K562 (cell line): ENCODE measurements at regions not wholly inside any gene's neighbourhood (a gene's known extent, or its start where the extent isn't known, plus 50 kb on each side); places are given as distances from the start of the nearest gene placed in this dataset.

Experiments
- ATAC-seq: fragments of 200-7000 bp; cut with Tn5 transposase; 3 replicates; pipeline ENCODE4 v1.9.1; 2020; ENCODE audit warnings: moderate library complexity
- BruUV-seq: library from RNA; stranded (reverse); fragments of 400-500 nt; replicated peaks from 2 replicates; lab custom pipeline; 2021; lab: Mats Ljungman, UMichigan
- CTCF ChIA-PET: fragments of 300-600 bp; formaldehyde crosslinking; extraction: SDS; loops from one replicate; lab custom pipeline; 2021; ENCODE audit warnings: low intra/inter-chr PET ratio; lab: Yijun Ruan, JAX
- POLR2A ChIA-PET: fragments of 300-600, 350-650 bp; sonication (Branson Sonifier 250); formaldehyde crosslinking; extraction: SDS; loops from one replicate; lab custom pipeline; 2021; ENCODE audit warnings: antibody characterized with exemption, inconsistent platforms; lab: Yijun Ruan, JAX
- DNase-seq, 4 experiments: peaks; one replicate each; pipeline versions ENCODE4 v3.0.0 to v3.0.0-alpha.2; 2011 to 2018; ENCODE audit warnings: low spot score in 3 of 4, mixed read lengths in 3 of 4; ENCODE audit errors: extremely low read depth in 1 of 4
- FAIRE-seq: peaks from 2 replicates; lab custom pipeline; 2011; peaks lifted over from hg19 to GRCh38; lab: Jason Lieb, UNC
- H2AFZ ChIP-seq: 2 replicates; pipeline ENCODE4 v1.6.0; 2011; ENCODE audit warnings: low read depth, low read length, control low read depth, inconsistent platforms
- H3K27ac ChIP-seq: fragments of 200-600 bp; 3 replicates; pipeline ENCODE4 v1.8.0; 2011; ENCODE audit warnings: low read depth, mild to moderate bottlenecking, control low read depth, inconsistent platforms, low read length, moderate library complexity, mixed read lengths; ENCODE audit errors: extremely low read depth
- H3K27me3 ChIP-seq, 2 experiments: fragments of 300-600 bp in 1 of 2; 2 replicates in 1 of 2; 3 replicates in 1 of 2; pipeline versions ENCODE4 v1.6.0 to v1.8.0; 2011; ENCODE audit warnings: inconsistent platforms in 2 of 2, low read length in 2 of 2, mild to moderate bottlenecking in 1 of 2, mixed read lengths in 1 of 2, moderate library complexity in 1 of 2; ENCODE audit not compliant: control insufficient read depth in 2 of 2, insufficient read depth in 2 of 2
- H3K36me3 ChIP-seq: fragments of 300-600 bp; 3 replicates; pipeline ENCODE4 v1.8.0; 2011; ENCODE audit warnings: mild to moderate bottlenecking, low read length, inconsistent platforms; ENCODE audit not compliant: control insufficient read depth, insufficient read depth
- H3K4me1 ChIP-seq, 2 experiments: fragments of 200-600 bp in 1 of 2; replicated peaks in 1 of 2; 2 replicates in 1 of 2; 3 replicates in 1 of 2; pipeline versions ENCODE4 v1.5.1 to v1.8.0; 2011; ENCODE audit warnings: inconsistent platforms in 2 of 2, low read length in 2 of 2, mild to moderate bottlenecking in 1 of 2, mixed read lengths in 1 of 2, moderate library complexity in 1 of 2; ENCODE audit not compliant: control insufficient read depth in 2 of 2, insufficient read depth in 2 of 2
- H3K4me2 ChIP-seq: 2 replicates; pipeline ENCODE4 v1.6.1; 2011; ENCODE audit warnings: low read length, control low read depth, inconsistent platforms, mixed read lengths; ENCODE audit not compliant: insufficient read depth
- H3K4me3 ChIP-seq: fragments of 200-600 bp; sonication (generic), shearing (Covaris generic); 2 replicates; pipeline ENCODE4 v1.5.1; 2016; ENCODE audit warnings: control low read depth, inconsistent platforms
- H3K79me2 ChIP-seq: fragments of 200-600 bp; 3 replicates; pipeline ENCODE4 v1.8.0; 2011; ENCODE audit warnings: low read length, inconsistent platforms; ENCODE audit not compliant: control insufficient read depth, insufficient read depth
- H3K9ac ChIP-seq, 2 experiments: 2 replicates each; pipeline versions ENCODE4 v1.6.0 to v1.6.1; 2011; ENCODE audit warnings: low read depth in 2 of 2, low read length in 2 of 2, control low read depth in 1 of 2, inconsistent platforms in 1 of 2, mild to moderate bottlenecking in 1 of 2, mixed read lengths in 1 of 2; ENCODE audit not compliant: insufficient read depth in 1 of 2
- H3K9me1 ChIP-seq: one replicate; pipeline ENCODE4 v1.6.0; 2011; ENCODE audit warnings: inconsistent platforms, mild to moderate bottlenecking, low read length, moderate library complexity; ENCODE audit not compliant: control insufficient read depth, insufficient read depth
- H3K9me3 ChIP-seq: replicated peaks from 2 replicates; pipeline ENCODE4 v1.5.1; 2011; ENCODE audit warnings: low read depth, low read length, inconsistent platforms; ENCODE audit not compliant: control insufficient read depth, insufficient read depth
- H4K20me1 ChIP-seq: replicated peaks from 2 replicates; pipeline ENCODE4 v1.6.1; 2011; ENCODE audit warnings: low read length, inconsistent platforms, mixed read lengths; ENCODE audit not compliant: control insufficient read depth, insufficient read depth
- BMI1 ChIP-seq: fragments of 150-350 bp; IDR thresholded peaks from 2 replicates; pipeline ENCODE4 v1.6.1; 2014; ENCODE audit warnings: low read length
- CEBPG ChIP-seq, 3 experiments: fragments of 200-800 bp in 1 of 3; sonication (Bioruptor generic) in 1 of 3; sonication (generic) in 1 of 3; formaldehyde crosslinking in 1 of 3; IDR thresholded peaks in 2 of 3; conservative IDR thresholded peaks in 1 of 3; 2 replicates each; pipeline versions ENCODE4 v1.6.1 to v1.8.0; 2016 to 2022; ENCODE audit warnings: missing compliant biosample characterization in 2 of 3, missing genetic modification characterization in 2 of 3, mild to moderate bottlenecking in 1 of 3, missing genetic modification reagents in 1 of 3
- GATA2 ChIP-seq: sonication (generic); formaldehyde crosslinking; IDR thresholded peaks from 2 replicates; pipeline ENCODE4 v1.4.0; 2020; ENCODE audit warnings: mild to moderate bottlenecking, missing genetic modification reagents
- LCOR ChIP-seq: sonication (generic); formaldehyde crosslinking; IDR thresholded peaks from 2 replicates; pipeline ENCODE4 v1.8.0; 2022; ENCODE audit warnings: mild to moderate bottlenecking, missing genetic modification reagents
- MAFF ChIP-seq: IDR thresholded peaks from 2 replicates; pipeline ENCODE4 v1.6.1; 2012; ENCODE audit warnings: low read length, improper control_type of control experiment
- MXI1 ChIP-seq: IDR thresholded peaks from 2 replicates; pipeline ENCODE4 v1.6.1; 2011; ENCODE audit warnings: low read depth, mild to moderate bottlenecking, improper control_type of control experiment, low read length
- RB1 ChIP-seq: fragments of 450-650 bp; IDR thresholded peaks from 2 replicates; pipeline ENCODE4 v1.6.1; 2017; ENCODE audit warnings: low read depth, mild to moderate bottlenecking
- RBM17 ChIP-seq: fragments of 200-400 bp; formaldehyde crosslinking; IDR thresholded peaks from 2 replicates; pipeline ENCODE4 v1.6.1; 2017; ENCODE audit warnings: low read depth, mild to moderate bottlenecking, low read length, borderline replicate concordance
- XRCC4 ChIP-seq: IDR thresholded peaks from one replicate; pipeline ENCODE4 v1.6.1; 2011; ENCODE audit not compliant: insufficient read depth, insufficient read length; ENCODE audit errors: extremely low read depth
- ZNF174 ChIP-seq: fragments of 250-450 bp; sonication (Bioruptor Pico); IDR thresholded peaks from 2 replicates; pipeline ENCODE4 v1.4.0; 2020; ENCODE audit warnings: mild to moderate bottlenecking
- ZNF197 ChIP-seq: fragments of 200-800 bp; sonication (Bioruptor generic); IDR thresholded peaks from 2 replicates; pipeline ENCODE4 v1.6.1; 2016; ENCODE audit warnings: low read depth, missing genetic modification characterization, missing compliant biosample characterization
- ZNF41 ChIP-seq: fragments of 250-450 bp; sonication (Bioruptor Pico); conservative IDR thresholded peaks from 2 replicates; pipeline ENCODE4 v1.4.0; 2020; ENCODE audit warnings: mild to moderate bottlenecking
- ZNF431 ChIP-seq: sonication (generic); formaldehyde crosslinking; IDR thresholded peaks from 2 replicates; pipeline ENCODE4 v1.8.0; 2022; ENCODE audit warnings: mild to moderate bottlenecking, missing genetic modification reagents
- WGBS: fragments of 100-300 bp; shearing (Covaris generic); methylation state at CpG from one replicate; pipeline ENCODE4 v1.1.6; 2016; ENCODE audit warnings: low coverage, mixed read lengths; ENCODE audit not compliant: insufficient coverage; ENCODE audit errors: missing lambda C conversion rate; 5-methylcytosine and 5-hydroxymethylcytosine counted together
- in situ Hi-C: fragments of 300-500 bp; cut with MboI; formaldehyde crosslinking; loops from 4 replicates; pipeline ENCODE4 v1.15.0; 2018; ENCODE audit warnings: inconsistent platforms, mixed read lengths
- intact Hi-C: fragments of 100-400 bp; cut with micrococcal nuclease; formaldehyde crosslinking; loops from 2 replicates; pipeline ENCODE4 v1.14.2; 2022
- TF ChIP-seq, protein P1 (sequence below): fragments of 250-450 bp; sonication (Bioruptor Pico); IDR thresholded peaks from 2 replicates; pipeline ENCODE4 v1.5.0; 2021

DNA sequence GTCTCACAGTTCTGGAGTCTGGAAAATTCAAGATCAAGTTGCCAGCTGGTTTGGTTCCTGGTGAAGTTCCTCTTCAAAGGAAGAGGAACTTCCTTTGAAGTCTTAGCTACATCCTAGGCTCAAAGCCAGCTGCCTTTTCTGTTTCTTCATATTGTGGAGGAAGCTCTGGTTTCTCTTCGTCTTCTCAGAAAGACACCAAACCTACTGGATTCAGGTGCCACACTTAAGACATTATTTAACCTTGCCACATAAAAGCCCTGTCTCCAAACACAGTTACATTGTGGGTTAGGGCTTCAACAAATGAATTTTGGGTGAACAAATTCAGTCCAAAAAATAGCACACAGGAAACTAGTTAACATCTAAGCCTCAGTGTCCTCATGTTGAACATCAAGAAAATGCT is 1019.8 kb downstream of the GALC start (continued):
- TF ChIP-seq, protein P1, sequence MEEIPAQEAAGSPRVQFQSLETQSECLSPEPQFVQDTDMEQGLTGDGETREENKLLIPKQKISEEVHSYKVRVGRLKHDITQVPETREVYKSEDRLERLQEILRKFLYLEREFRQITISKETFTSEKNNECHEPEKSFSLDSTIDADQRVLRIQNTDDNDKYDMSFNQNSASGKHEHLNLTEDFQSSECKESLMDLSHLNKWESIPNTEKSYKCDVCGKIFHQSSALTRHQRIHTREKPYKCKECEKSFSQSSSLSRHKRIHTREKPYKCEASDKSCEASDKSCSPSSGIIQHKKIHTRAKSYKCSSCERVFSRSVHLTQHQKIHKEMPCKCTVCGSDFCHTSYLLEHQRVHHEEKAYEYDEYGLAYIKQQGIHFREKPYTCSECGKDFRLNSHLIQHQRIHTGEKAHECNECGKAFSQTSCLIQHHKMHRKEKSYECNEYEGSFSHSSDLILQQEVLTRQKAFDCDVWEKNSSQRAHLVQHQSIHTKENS (CRISPR knock-in tag) = no peak
- TF ChIP-seq MAFF (no peak), ZNF41 (CRISPR knock-in tag) (no peak), ZNF197 (no peak), XRCC4 (no peak), GATA2 (CRISPR knock-in tag) (no peak), MXI1 (no peak), BMI1 (no peak), RBM17 (no peak), RB1 (no peak), CEBPG (CRISPR knock-in tag; IDR thresholded peaks at IDR 0.05) (no peak), CEBPG (tag; conservative IDR thresholded peaks at IDR 0.05 in 1 of 2, IDR thresholded peaks at IDR 0.05 in 1 of 2) (no peak)

DNA sequence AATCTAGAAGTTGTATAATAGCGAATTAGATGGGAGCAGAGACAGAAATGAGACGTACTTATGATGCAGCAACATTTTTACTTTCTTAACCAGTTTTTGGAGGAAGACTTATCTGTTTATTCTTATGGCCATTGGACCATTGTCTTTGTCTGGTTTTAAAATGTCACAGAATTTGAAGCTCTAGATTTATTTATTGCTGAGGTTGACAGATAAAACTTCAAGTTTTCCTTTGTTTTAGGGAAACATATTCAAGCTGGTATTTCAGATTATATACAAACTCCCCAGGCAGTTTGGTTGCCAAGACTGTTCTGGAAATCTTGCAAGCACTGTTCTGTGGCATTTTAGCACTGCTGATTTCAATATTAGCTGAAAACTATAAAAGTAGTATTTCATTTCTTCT is 1021.7 kb downstream of the GALC start:
- in situ Hi-C loops = no loop called here
- ATAC-seq (no peak), FAIRE-seq (no peak)
- H3K4me2 ChIP-seq = no peak overlapping the region
- H2AFZ ChIP-seq = no peak overlapping the region
- no peak for TF ChIP-seq LCOR (CRISPR knock-in tag)
- TF ChIP-seq ZNF174 (CRISPR knock-in tag) = no peak
- TF ChIP-seq ZNF431 (CRISPR knock-in tag) = no peak
- TF ChIP-seq, all 486 proteins: peak for 0
- Histone ChIP-seq H3K9ac (no peak overlapping the region), H4K20me1 (no peaks in the 10 kb centered on the region), H3K36me3 (no peaks in the 10 kb centered on the region), H3K9me3 (no peaks in the 10 kb centered on the region), H3K9me1 (no peaks in the 10 kb centered on the region), H3K27ac (no peak overlapping the region), H3K4me1 (no peaks in the 10 kb centered on the region), H3K27me3 (no peaks in the 10 kb centered on the region), H3K79me2 (no peaks in the 10 kb centered on the region), H3K4me3 (no peak overlapping the region)
- ChIA-PET CTCF (no interaction called here), POLR2A (no interaction called here)
- intact Hi-C loops = no loop called here
- WGBS = 5% methylated on average over 2 of the region's 2 CpGs
- DNase-seq = no peak
- BruUV-seq = no TSS peak
